ENCODE measurements at regions not wholly inside any gene's neighbourhood (a gene's known extent, or its start where the extent isn't known, plus 50 kb on each side); places are given as distances from the start of the nearest gene placed in this dataset.
"Not testable (repeated sequence)": the region's sequence is repeated elsewhere in the genome, so short reads cannot be mapped to it uniquely, and the experiment has no call there.

GRCh38 chr12:9309749-9310148 is 101.6 kb upstream of the PZP start:
- H3K4me3 ChIP-seq (ENCODE audit: low read depth, low read length); DNase-seq (ENCODE audit: low read depth): not testable (repeated sequence)

- H3K4me3 ChIP-seq (ENCODE audit: low read depth, low read length); DNase-seq (ENCODE audit: low read depth): not testable (repeated sequence)
Measured at GRCh38 chr12:9308745-9309144, 100.5 kb upstream of the PZP start.

GRCh38 chr12:9308163-9308562 is 100.0 kb upstream of the PZP start:
- H3K4me3 ChIP-seq (ENCODE audit: low read depth, low read length); DNase-seq (ENCODE audit: low read depth): not testable (repeated sequence)

- not testable (repeated sequence) for H3K4me3 ChIP-seq (ENCODE audit: low read depth, low read length); DNase-seq (ENCODE audit: low read depth)
Measured at GRCh38 chr12:9307255-9307654, 99.1 kb upstream of the PZP start.

- not testable (repeated sequence) for DNase-seq (ENCODE audit: low read depth); H3K4me3 ChIP-seq (ENCODE audit: low read depth, low read length)
Measured at GRCh38 chr12:9306004-9306403, 97.8 kb upstream of the PZP start.

- H3K4me3 ChIP-seq (ENCODE audit: low read depth, low read length); DNase-seq (ENCODE audit: low read depth): not testable (repeated sequence)
Measured at GRCh38 chr12:9304540-9304939, 96.3 kb upstream of the PZP start.

- H3K4me3 ChIP-seq (ENCODE audit: low read depth, low read length); DNase-seq (ENCODE audit: low read depth): not testable (repeated sequence)
Measured at GRCh38 chr12:9295872-9296271, 87.7 kb upstream of the PZP start.

- H3K4me3 ChIP-seq (ENCODE audit: low read depth, low read length); DNase-seq (ENCODE audit: low read depth): not testable (repeated sequence)
Measured at GRCh38 chr12:9294072-9294620, 86.0 kb upstream of the PZP start.

GRCh38 chr12:9293391-9293790 is 85.2 kb upstream of the PZP start:
- DNase-seq (ENCODE audit: low read depth); H3K4me3 ChIP-seq (ENCODE audit: low read depth, low read length): not testable (repeated sequence)

- DNase-seq (ENCODE audit: low read depth); H3K4me3 ChIP-seq (ENCODE audit: low read depth, low read length): not testable (repeated sequence)
Measured at GRCh38 chr12:9289984-9290383, 81.8 kb upstream of the PZP start.

GRCh38 chr12:9284724-9285123 is 76.5 kb upstream of the PZP start:
- not testable (repeated sequence) for H3K4me3 ChIP-seq (ENCODE audit: low read depth, low read length); DNase-seq (ENCODE audit: low read depth)

- DNase-seq (ENCODE audit: low read depth): not testable (repeated sequence)
- peak overlapping the region; percentile 64 for H3K4me3 ChIP-seq (ENCODE audit: low read depth, low read length)
Measured at GRCh38 chr12:9284197-9284596, 76.0 kb upstream of the PZP start.

GRCh38 chr12:9283346-9284095 is 75.3 kb upstream of the PZP start:
- peak; percentile 68 for DNase-seq (ENCODE audit: low read depth)
- peak overlapping the region; percentile 64 for H3K4me3 ChIP-seq (ENCODE audit: low read depth, low read length)

- TF ChIP-seq CTCF (IDR thresholded peaks at IDR 0.05; ENCODE audit: insufficient read depth, low read depth, low read length): no peak
- H3K4me3 ChIP-seq (ENCODE audit: low read depth, low read length): no peak overlapping the region
- DNase-seq (ENCODE audit: low read depth): no peak
Measured at GRCh38 chr12:9276990-9277389, 68.8 kb upstream of the PZP start.

All from fibroblast of villous mesenchyme (primary cell).